Peyer's patch (tissue), 4 donors: ENCODE measurements at regions not wholly inside any gene's neighbourhood (a gene's known extent, or its start where the extent isn't known, plus 50 kb on each side); places are given as distances from the start of the nearest gene placed in this dataset.

Source experiments
- DNase-seq, 3 donors: peaks; one replicate each; pipeline ENCODE4 v3.0.0-alpha.2; 2017 to 2019
- H3K27ac ChIP-seq, 4 donors: fragments of 200-600 bp; sonication (generic); one replicate each; pipeline ENCODE4 v1.5.1; 2016 to 2019
- H3K27me3 ChIP-seq, 2 donors: fragments of 200-600 bp; sonication (generic); one replicate each; pipeline ENCODE4 v1.5.1; 2019
- H3K36me3 ChIP-seq, 3 donors: fragments of 200-600 bp; sonication (generic); one replicate each; pipeline ENCODE4 v1.5.1; 2016 to 2019
- H3K4me1 ChIP-seq, 4 donors: fragments of 200-600 bp; sonication (generic); one replicate each; pipeline ENCODE4 v1.5.1; 2016 to 2019
- H3K4me3 ChIP-seq, 4 donors: fragments of 200-600 bp; sonication (generic); 1 replicate in 3 of 4; 2 replicates in 1 of 4; pipeline ENCODE4 v1.5.1; 2016 to 2019; ENCODE audit warnings: mild to moderate bottlenecking in 1 of 4
- H3K9me3 ChIP-seq, 4 donors: fragments of 200-600 bp; sonication (generic); one replicate each; pipeline ENCODE4 v1.5.1; 2016 to 2019; ENCODE audit warnings: mild to moderate bottlenecking in 1 of 4
- POLR2A ChIP-seq, 2 donors: fragments of 450-650 bp; IDR thresholded peaks; one replicate each; pipeline ENCODE4 v1.5.1; 2017; ENCODE audit warnings: antibody characterized with exemption in 2 of 2, mild to moderate bottlenecking in 2 of 2, moderate library complexity in 2 of 2
- TF ChIP-seq, protein P1 (sequence below), 6 experiments: fragments of 450-650 bp in 4 of 6; fragments of 200-600 bp in 2 of 6; sonication (generic) in 1 of 6; IDR thresholded peaks; one replicate each; pipeline ENCODE4 v1.5.1; 2017 to 2019; ENCODE audit warnings: antibody characterized with exemption in 6 of 6, mild to moderate bottlenecking in 3 of 6, moderate library complexity in 1 of 6

GRCh38 chr2:30354150-30354549, 92.9 kb upstream of the LCLAT1 start:
- Histone ChIP-seq H3K4me3 (no peak overlapping the region), H3K27me3 (no peaks in the 10 kb centered on the region), H3K9me3 (no peaks in the 10 kb centered on the region), H3K4me1 (no peaks in the 10 kb centered on the region), H3K27ac (no peak overlapping the region), H3K36me3 (no peaks in the 10 kb centered on the region)
- DNase-seq, result no peak
- TF ChIP-seq, protein P1, sequence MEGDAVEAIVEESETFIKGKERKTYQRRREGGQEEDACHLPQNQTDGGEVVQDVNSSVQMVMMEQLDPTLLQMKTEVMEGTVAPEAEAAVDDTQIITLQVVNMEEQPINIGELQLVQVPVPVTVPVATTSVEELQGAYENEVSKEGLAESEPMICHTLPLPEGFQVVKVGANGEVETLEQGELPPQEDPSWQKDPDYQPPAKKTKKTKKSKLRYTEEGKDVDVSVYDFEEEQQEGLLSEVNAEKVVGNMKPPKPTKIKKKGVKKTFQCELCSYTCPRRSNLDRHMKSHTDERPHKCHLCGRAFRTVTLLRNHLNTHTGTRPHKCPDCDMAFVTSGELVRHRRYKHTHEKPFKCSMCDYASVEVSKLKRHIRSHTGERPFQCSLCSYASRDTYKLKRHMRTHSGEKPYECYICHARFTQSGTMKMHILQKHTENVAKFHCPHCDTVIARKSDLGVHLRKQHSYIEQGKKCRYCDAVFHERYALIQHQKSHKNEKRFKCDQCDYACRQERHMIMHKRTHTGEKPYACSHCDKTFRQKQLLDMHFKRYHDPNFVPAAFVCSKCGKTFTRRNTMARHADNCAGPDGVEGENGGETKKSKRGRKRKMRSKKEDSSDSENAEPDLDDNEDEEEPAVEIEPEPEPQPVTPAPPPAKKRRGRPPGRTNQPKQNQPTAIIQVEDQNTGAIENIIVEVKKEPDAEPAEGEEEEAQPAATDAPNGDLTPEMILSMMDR (IDR thresholded peaks at IDR 0.05), result no peak
- TF ChIP-seq POLR2A (IDR thresholded peaks at IDR 0.05), result no peak

DNA sequence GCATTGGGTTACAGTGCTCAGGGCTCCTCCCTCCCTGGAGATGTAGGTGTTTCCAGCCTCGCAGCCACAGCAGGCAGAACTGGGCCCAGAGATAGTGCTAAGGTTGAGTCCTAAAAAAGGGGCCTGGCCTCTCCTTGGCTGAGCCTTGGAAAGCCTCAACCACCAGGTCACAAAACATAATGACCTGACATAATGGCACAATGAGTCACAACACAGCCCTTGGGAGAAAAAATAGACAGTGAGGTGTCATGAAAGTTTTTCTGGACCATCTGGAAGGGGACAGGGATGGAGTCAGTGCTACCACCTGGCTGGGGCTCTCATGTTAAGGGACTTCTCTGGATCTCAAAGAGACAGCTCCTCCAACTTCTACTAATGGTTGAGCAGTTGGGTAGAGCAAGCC, 92.4 kb upstream of the LCLAT1 start:
- H3K27me3 ChIP-seq, result no peaks in the 10 kb centered on the region
- TF ChIP-seq POLR2A (IDR thresholded peaks at IDR 0.05), result no peak
- TF ChIP-seq, protein P1 (IDR thresholded peaks at IDR 0.05), result no peak
- DNase-seq, result no peak

GRCh38 chr2:30355306-30355705, 91.7 kb upstream of the LCLAT1 start:
- H3K36me3 ChIP-seq, result no peaks in the 10 kb centered on the region
- H3K4me3 ChIP-seq, result no peak overlapping the region
- H3K27me3 ChIP-seq, result no peaks in the 10 kb centered on the region
- TF ChIP-seq POLR2A (IDR thresholded peaks at IDR 0.05), result no peak
- TF ChIP-seq, protein P1 (IDR thresholded peaks at IDR 0.05), result no peak
- peaks cover 0 to 8% (median 0%) of the 10 kb centered on the region in 4 donors for H3K4me1 ChIP-seq
- no peak overlapping the region for H3K27ac ChIP-seq
- DNase-seq, result no peak
- H3K9me3 ChIP-seq, result no peaks in the 10 kb centered on the region

More for the DNA sequence above, 92.4 kb upstream of the LCLAT1 start:
- H3K9me3 ChIP-seq, result no peaks in the 10 kb centered on the region
- no peaks in the 10 kb centered on the region for H3K36me3 ChIP-seq
- no peak overlapping the region for H3K4me3 ChIP-seq
- no peak overlapping the region for H3K27ac ChIP-seq
- peaks cover 0 to 1% (median 0%) of the 10 kb centered on the region in 4 donors for H3K4me1 ChIP-seq

DNA sequence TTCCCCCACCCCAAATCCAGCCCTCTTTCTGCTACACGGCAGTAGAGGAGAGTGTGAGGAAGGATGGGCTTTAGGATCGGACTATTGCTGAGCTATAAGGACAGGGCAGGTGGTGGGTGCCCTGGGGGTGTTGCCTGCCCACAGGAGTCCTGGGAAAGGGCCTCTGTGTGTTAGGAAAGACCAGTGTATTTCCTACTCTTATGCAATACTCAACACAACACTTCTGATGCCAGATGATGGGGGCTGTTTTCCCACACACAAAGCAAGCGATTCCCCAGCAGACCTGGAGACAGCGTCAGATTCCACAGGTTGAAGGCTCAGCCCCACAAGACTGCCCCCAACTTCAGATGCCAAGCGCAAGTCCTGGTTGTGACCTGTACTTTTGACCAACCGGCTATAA, 91.0 kb upstream of the LCLAT1 start:
- Histone ChIP-seq H3K4me1 (peaks cover 0 to 10% (median 0%) of the 10 kb centered on the region in 4 donors), H3K4me3 (no peak overlapping the region), H3K27ac (no peak overlapping the region), H3K9me3 (no peaks in the 10 kb centered on the region), H3K36me3 (no peaks in the 10 kb centered on the region), H3K27me3 (no peaks in the 10 kb centered on the region)
- no peak for DNase-seq
- TF ChIP-seq POLR2A (IDR thresholded peaks at IDR 0.05), result no peak
- TF ChIP-seq, protein P1 (IDR thresholded peaks at IDR 0.05), result no peak

DNA sequence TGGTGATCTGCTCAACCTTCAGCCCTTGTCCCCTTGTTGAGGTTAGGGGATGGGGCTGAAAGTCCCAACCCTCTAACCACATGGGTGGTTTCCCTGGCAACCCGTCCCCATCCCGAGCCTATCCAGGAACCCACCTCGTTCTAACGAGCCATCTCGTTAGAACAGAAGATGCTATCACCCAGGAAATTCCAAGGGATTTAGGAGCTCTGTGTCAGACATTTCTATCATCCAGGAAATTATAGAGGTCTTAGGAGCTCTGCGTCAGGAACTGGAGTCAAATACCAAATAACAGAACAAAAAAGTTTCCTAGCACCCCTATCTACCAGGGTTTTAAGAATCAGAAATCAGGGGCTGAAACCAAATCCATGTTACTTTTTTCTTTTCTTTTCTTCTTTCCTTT, 90.3 kb upstream of the LCLAT1 start:
- DNase-seq, result no peak
- Histone ChIP-seq H3K4me1 (peaks cover 0 to 10% (median 0%) of the 10 kb centered on the region in 4 donors), H3K4me3 (no peak overlapping the region), H3K27me3 (no peaks in the 10 kb centered on the region), H3K9me3 (no peaks in the 10 kb centered on the region), H3K27ac (no peak overlapping the region), H3K36me3 (no peaks in the 10 kb centered on the region)
- TF ChIP-seq, protein P1 (IDR thresholded peaks at IDR 0.05), result no peak
- TF ChIP-seq POLR2A (IDR thresholded peaks at IDR 0.05), result no peak

GRCh38 chr2:30358351-30358750, 88.7 kb upstream of the LCLAT1 start:
- Histone ChIP-seq H3K27me3 (no peaks in the 10 kb centered on the region), H3K4me3 (no peak overlapping the region), H3K27ac (no peak overlapping the region), H3K9me3 (no peaks in the 10 kb centered on the region), H3K4me1 (peaks cover 0 to 10% (median 2%) of the 10 kb centered on the region in 4 donors), H3K36me3 (no peaks in the 10 kb centered on the region)
- TF ChIP-seq POLR2A (IDR thresholded peaks at IDR 0.05), result no peak
- TF ChIP-seq, protein P1 (IDR thresholded peaks at IDR 0.05), result no peak
- no peak for DNase-seq
